Stomach (tissue), 8 donors: ENCODE measurements at regions not wholly inside any gene's neighbourhood (a gene's known extent, or its start where the extent isn't known, plus 50 kb on each side); places are given as distances from the start of the nearest gene placed in this dataset.
A peak's percentile ranks its signal among the peaks of the same experiment; 100 is the strongest.

Experiments used
- DNase-seq, 2 donors: peaks; one replicate each; pipeline versions ENCODE4 v3.0.0 to v3.0.0-alpha.2; 2013 to 2019
- H3K27ac ChIP-seq, 5 donors: fragments of 200-600 bp in 4 of 5; sonication (generic) in 4 of 5; one replicate each; pipeline ENCODE4 v1.5.1; 2013 to 2019; ENCODE audit warnings: mild to moderate bottlenecking in 1 of 5, moderate library complexity in 1 of 5
- H3K27me3 ChIP-seq, 3 donors: fragments of 200-600 bp; sonication (generic); one replicate each; pipeline ENCODE4 v1.5.1; 2017 to 2019; ENCODE audit warnings: mixed run types in 1 of 3
- H3K36me3 ChIP-seq, 4 donors: fragments of 200-600 bp; sonication (generic); 1 replicate in 3 of 4; 2 replicates in 1 of 4; pipeline ENCODE4 v1.5.1; 2016 to 2019
- H3K4me1 ChIP-seq, 4 donors: fragments of 200-600 bp; sonication (generic); one replicate each; pipeline ENCODE4 v1.5.1; 2016 to 2019
- H3K4me3 ChIP-seq, 4 donors: fragments of 200-600 bp; sonication (generic) in 3 of 4; one replicate each; pipeline ENCODE4 v1.5.1; 2016 to 2019; ENCODE audit warnings: mild to moderate bottlenecking in 1 of 4
- H3K9me3 ChIP-seq, 4 donors: fragments of 200-600 bp; sonication (generic); one replicate each; pipeline ENCODE4 v1.5.1; 2016 to 2019
- EP300 ChIP-seq: sonication (generic); formaldehyde crosslinking; IDR thresholded peaks from one replicate; pipeline ENCODE4 v1.6.1; 2017; ENCODE audit warnings: antibody characterized with exemption
- POLR2A ChIP-seq, 4 donors: fragments of 450-650 bp; IDR thresholded peaks; one replicate each; pipeline ENCODE4 v1.6.1; 2016; ENCODE audit warnings: antibody characterized with exemption in 4 of 4, control low read depth in 2 of 4, mild to moderate bottlenecking in 1 of 4, moderate library complexity in 1 of 4
- POLR2AphosphoS5 ChIP-seq, 3 donors: sonication (generic); formaldehyde crosslinking; IDR thresholded peaks; one replicate each; pipeline ENCODE4 v1.6.1; 2016; ENCODE audit warnings: antibody characterized with exemption in 3 of 3
- whole genome bisulfite sequencing, 5 donors: extraction: QIAGEN DNeasy Blood & Tissue Kit in 3 of 5; methylation state at CpG; one replicate each; pipeline versions ENCODE4 v1.1.5 to v1.1.7; 2013 to 2018; 5-methylcytosine and 5-hydroxymethylcytosine counted together
- intact Hi-C: fragments of 100-400 bp; cut with DNase I; formaldehyde crosslinking; loops from one replicate; pipeline ENCODE4 v1.15.1; 2023; ENCODE audit warnings: low total_unique reads
- TF ChIP-seq, protein P1 (sequence below), 7 experiments: fragments of 450-650 bp in 4 of 7; fragments of 200-600 bp in 3 of 7; sonication (generic) in 3 of 7; IDR thresholded peaks; one replicate each; pipeline ENCODE4 v1.5.1; 2016 to 2019; ENCODE audit warnings: antibody characterized with exemption in 7 of 7, control low read depth in 2 of 7, mild to moderate bottlenecking in 1 of 7
- donor health status: healthy with polysubstance abuse.
- donor health status: Bipolar disorder and iron deficiency.
- donor health status: healthy.

DNA sequence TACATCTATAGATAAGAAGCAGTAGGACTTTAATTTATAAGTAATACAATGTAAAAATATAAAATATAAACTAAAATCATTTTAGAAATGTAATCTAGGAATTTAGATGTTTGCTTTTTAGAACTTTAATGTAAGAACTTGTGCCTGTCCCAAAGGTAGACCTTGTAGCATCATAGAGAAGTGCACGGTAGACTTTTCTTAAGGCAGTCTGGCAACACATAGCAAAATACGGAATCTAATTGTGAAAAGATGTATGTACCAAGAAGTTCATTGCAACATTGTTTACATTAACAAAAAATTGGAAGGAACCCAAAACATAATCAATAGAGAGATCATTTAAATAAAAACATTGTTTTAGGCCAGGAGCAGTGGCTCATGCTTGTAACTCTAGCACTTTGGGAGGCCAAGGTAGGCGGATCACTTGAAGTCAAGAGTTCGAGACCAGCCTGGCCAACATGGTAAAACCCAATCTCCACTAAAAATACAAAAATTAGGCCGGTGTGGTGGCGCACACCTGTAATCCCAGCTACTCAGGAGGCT is 84.6 kb upstream of the SMIM15 start:
- peaks cover 9 to 18% (median 13%) of the 10 kb centered on the region in 4 donors for H3K4me1 ChIP-seq
- no peaks in the 10 kb centered on the region for H3K36me3 ChIP-seq
- no peak for TF ChIP-seq POLR2A (IDR thresholded peaks at IDR 0.05)
- no peak for TF ChIP-seq EP300
- TF ChIP-seq POLR2AphosphoS5 (IDR thresholded peaks at IDR 0.05): no peak
- TF ChIP-seq, protein P1, sequence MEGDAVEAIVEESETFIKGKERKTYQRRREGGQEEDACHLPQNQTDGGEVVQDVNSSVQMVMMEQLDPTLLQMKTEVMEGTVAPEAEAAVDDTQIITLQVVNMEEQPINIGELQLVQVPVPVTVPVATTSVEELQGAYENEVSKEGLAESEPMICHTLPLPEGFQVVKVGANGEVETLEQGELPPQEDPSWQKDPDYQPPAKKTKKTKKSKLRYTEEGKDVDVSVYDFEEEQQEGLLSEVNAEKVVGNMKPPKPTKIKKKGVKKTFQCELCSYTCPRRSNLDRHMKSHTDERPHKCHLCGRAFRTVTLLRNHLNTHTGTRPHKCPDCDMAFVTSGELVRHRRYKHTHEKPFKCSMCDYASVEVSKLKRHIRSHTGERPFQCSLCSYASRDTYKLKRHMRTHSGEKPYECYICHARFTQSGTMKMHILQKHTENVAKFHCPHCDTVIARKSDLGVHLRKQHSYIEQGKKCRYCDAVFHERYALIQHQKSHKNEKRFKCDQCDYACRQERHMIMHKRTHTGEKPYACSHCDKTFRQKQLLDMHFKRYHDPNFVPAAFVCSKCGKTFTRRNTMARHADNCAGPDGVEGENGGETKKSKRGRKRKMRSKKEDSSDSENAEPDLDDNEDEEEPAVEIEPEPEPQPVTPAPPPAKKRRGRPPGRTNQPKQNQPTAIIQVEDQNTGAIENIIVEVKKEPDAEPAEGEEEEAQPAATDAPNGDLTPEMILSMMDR (IDR thresholded peaks at IDR 0.05): no peak
- no peak overlapping the region for H3K4me3 ChIP-seq
- H3K27me3 ChIP-seq: no peaks in the 10 kb centered on the region
- H3K9me3 ChIP-seq: no peaks in the 10 kb centered on the region
- intact Hi-C loops: no loop called here
- no peak for DNase-seq
- H3K27ac ChIP-seq: peak overlapping the region; percentile 63 to 79 (median 74)
- 53 to 76% (median 63%) methylated on average over 6 of the region's 6 CpGs for WGBS, 5 donors

DNA sequence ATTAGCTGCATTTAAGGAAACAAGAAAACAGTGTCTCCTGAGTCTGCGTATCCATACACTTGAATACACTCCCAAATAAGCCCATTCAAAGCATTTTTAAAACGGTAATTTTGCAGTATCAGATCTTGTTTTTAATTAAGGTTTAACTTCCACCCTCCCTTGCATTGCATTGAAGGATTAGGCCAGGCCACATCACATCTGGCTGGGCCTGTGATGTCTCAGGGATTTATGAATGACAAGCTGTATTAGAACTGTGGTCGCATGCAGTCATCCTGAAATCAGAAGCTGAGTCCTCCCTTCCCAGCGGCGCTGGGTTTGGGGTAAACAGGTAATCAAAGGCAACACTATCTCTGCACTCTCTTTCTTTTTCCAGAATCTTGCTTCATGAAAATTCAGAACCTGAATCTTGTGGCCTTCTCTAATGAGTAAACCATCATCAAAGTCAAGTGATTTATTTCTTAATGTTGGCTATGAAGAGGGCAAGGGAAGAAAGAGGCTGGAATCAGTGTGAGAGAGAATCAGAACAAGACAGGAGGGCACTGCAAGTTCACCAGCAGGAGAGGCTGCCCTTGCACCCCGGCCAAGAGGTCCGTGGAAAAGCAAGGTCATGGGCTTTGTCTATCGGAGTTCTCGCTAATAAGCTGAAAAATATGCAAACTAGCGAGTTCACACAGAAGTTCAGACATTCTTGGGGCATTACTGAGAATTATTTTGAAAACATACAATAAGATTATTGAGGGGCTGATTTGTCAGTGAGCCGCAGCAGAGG is 80.0 kb upstream of the ZSWIM6 start:
- intact Hi-C loops: no loop called here
- H3K27me3 ChIP-seq: no peaks in the 10 kb centered on the region
- no peak for TF ChIP-seq EP300
- no peaks in the 10 kb centered on the region for H3K9me3 ChIP-seq
- no peaks in the 10 kb centered on the region for H3K36me3 ChIP-seq
- H3K27ac ChIP-seq: peak overlapping the region in 1 of 5 donors; percentile 3
- H3K4me1 ChIP-seq: peaks cover 19 to 31% (median 26%) of the 10 kb centered on the region in 4 donors
- no peak overlapping the region for H3K4me3 ChIP-seq
- no peak for DNase-seq
- 84 to 87% (median 87%) methylated on average over 11 of the region's 11 CpGs for WGBS, 5 donors

- H3K4me1 ChIP-seq: peaks cover 19 to 31% (median 26%) of the 10 kb centered on the region in 4 donors
- no peak for DNase-seq
- H3K36me3 ChIP-seq: no peaks in the 10 kb centered on the region
- H3K4me3 ChIP-seq: no peak overlapping the region
- TF ChIP-seq POLR2A (IDR thresholded peaks at IDR 0.05): no peak
- TF ChIP-seq, protein P1 (IDR thresholded peaks at IDR 0.05): no peak
- no peak for TF ChIP-seq EP300
- TF ChIP-seq POLR2AphosphoS5 (IDR thresholded peaks at IDR 0.05): no peak
- H3K27ac ChIP-seq: peak overlapping the region in 2 of 5 donors; percentile 3 to 42
- WGBS, 5 donors: 83 to 91% (median 88%) methylated on average over 6 to 7 of the region's 7 CpGs
- intact Hi-C loops: no loop called here
- no peaks in the 10 kb centered on the region for H3K27me3 ChIP-seq
- H3K9me3 ChIP-seq: no peaks in the 10 kb centered on the region
Measured at GRCh38 chr5:61252643-61252925, 79.5 kb upstream of the ZSWIM6 start.

GRCh38 chr5:61253547-61253946 is 78.5 kb upstream of the ZSWIM6 start:
- no peak overlapping the region for H3K4me3 ChIP-seq
- 27 to 60% (median 39%) methylated on average over 3 of the region's 3 CpGs for WGBS, 5 donors
- H3K27me3 ChIP-seq: no peaks in the 10 kb centered on the region
- peaks cover 19 to 31% (median 26%) of the 10 kb centered on the region in 4 donors for H3K4me1 ChIP-seq
- DNase-seq: no peak
- intact Hi-C loops: no loop called here
- peak overlapping the region in 4 of 5 donors; percentile 2 to 82 (median 38) for H3K27ac ChIP-seq
- H3K36me3 ChIP-seq: no peaks in the 10 kb centered on the region
- no peaks in the 10 kb centered on the region for H3K9me3 ChIP-seq
- TF ChIP-seq EP300 (no peak), POLR2AphosphoS5 (IDR thresholded peaks at IDR 0.05) (peak in 2 of 3 donors; percentile 26 to 27)

DNA sequence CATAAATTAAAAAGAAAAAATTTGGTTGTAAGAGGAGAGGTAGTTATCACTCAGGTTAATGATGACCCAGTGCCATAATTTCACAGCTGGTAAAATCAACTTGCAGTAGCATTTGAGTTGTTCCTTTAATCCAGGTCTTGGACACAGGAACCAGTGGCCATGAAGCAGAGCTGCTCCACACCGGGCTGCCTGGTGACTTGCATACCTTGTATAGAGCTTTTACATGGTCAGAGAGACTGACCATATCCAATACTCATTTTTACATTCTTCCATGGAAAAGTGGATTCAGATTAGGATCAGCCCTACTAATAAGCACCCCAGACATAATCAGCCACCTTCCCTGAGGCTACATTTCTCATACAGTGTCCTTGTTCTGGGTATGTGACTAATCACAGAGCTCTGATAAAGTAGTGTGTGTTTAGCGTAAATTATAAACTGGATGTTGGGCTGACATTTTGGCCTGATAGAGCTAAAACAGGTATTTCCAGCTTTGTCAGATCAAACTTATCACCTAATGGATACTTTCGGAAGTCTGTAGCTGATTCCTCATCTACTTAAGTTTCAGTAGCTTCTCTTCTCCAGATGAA is 77.0 kb upstream of the ZSWIM6 start:
- Histone ChIP-seq H3K27ac (peak overlapping the region; percentile 52 to 84 (median 73)), H3K9me3 (no peaks in the 10 kb centered on the region), H3K4me3 (no peak overlapping the region), H3K27me3 (no peaks in the 10 kb centered on the region), H3K4me1 (peaks cover 19 to 31% (median 26%) of the 10 kb centered on the region in 4 donors), H3K36me3 (no peaks in the 10 kb centered on the region)
- TF ChIP-seq, protein P1 (IDR thresholded peaks at IDR 0.05): no peak
- TF ChIP-seq EP300: no peak
- peak in 2 of 3 donors; percentile 73 to 75 for TF ChIP-seq POLR2AphosphoS5 (IDR thresholded peaks at IDR 0.05)
- peak in 1 of 2 donors; percentile 81 for DNase-seq
- WGBS, 5 donors: 32 to 69% (median 52%) methylated on average over 3 of the region's 3 CpGs
- intact Hi-C loops: no loop called here
